ENCODE measurements at regions not wholly inside any gene's neighbourhood (a gene's known extent, or its start where the extent isn't known, plus 50 kb on each side); places are given as distances from the start of the nearest gene placed in this dataset.

DNA sequence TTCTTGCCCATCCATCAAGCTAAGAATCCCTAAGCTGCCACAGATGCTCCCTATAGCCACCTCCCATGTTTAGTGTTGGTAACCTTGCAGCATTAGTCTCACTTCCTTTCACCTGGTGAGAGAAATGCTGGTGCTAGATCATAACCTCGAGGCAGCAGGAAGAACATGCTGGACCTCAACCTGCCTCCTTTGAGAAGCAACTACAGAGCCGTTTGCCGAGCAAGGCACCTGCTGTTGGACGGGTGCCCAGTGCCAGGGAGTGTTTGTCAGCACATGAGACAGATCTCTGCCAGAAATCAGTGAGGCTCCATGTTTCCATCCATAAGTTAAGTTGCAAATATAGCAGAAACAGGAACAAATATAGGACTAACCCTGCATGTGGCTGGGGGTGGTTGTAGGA lies 955.7 kb downstream of the TUSC7 start:
- Histone ChIP-seq H3K23ac (ENCODE audit: insufficient read length) (no peak overlapping the region), H3K4me1 (replicated peaks in 1 of 4; ENCODE audit: control insufficient read depth in 3 of 4, insufficient read depth in 4 of 4, low read length in 3 of 4) (no peaks in the 10 kb centered on the region), H4K20me1 (replicated peaks in 1 of 2; ENCODE audit: control insufficient read depth in 1 of 2, insufficient read depth in 2 of 2, low read length in 2 of 2) (no peaks in the 10 kb centered on the region), H2BK20ac (ENCODE audit: low read length) (no peak overlapping the region), H2AFZ (ENCODE audit: low read length) (no peak overlapping the region), H3K79me1 (ENCODE audit: low read depth, low read length) (no peaks in the 10 kb centered on the region), H2BK120ac (replicated peaks; ENCODE audit: low read depth, low read length) (no peak overlapping the region), H3K4me2 (ENCODE audit: insufficient read depth in 1 of 2, low read depth in 2 of 2, low read length in 2 of 2) (no peak overlapping the region), H3K36me3 (ENCODE audit: control insufficient read depth in 2 of 4, insufficient read depth in 4 of 4, low read length in 3 of 4) (no peaks in the 10 kb centered on the region), H3K27ac (ENCODE audit: low read depth, low read length) (no peak overlapping the region), H3K14ac (ENCODE audit: insufficient read length) (no peak overlapping the region), H3K27me3 (replicated peaks in 1 of 4; ENCODE audit: control insufficient read depth in 3 of 4, extremely low read depth in 1 of 4, insufficient read depth in 3 of 4, low read length in 3 of 4) (no peaks in the 10 kb centered on the region), H3K4ac (replicated peaks; ENCODE audit: insufficient read length, low read depth, low read length) (no peak overlapping the region), H3K9ac (replicated peaks in 1 of 4; ENCODE audit: extremely low read depth in 1 of 4, low read depth in 3 of 4, low read length in 3 of 4) (no peak overlapping the region), H3K79me2 (ENCODE audit: control insufficient read depth in 1 of 2, insufficient read depth in 2 of 2, low read length in 2 of 2) (no peaks in the 10 kb centered on the region), H3K23me2 (ENCODE audit: low read depth, low read length) (no peaks in the 10 kb centered on the region), H2AK5ac (ENCODE audit: low read depth, low read length) (no peak overlapping the region), H3K18ac (ENCODE audit: extremely low read depth, low read length) (no peak overlapping the region), H2BK12ac (ENCODE audit: low read depth, low read length) (no peak overlapping the region), H3K9me3 (ENCODE audit: insufficient read depth in 2 of 2, low read depth in 1 of 2, low read length in 1 of 2) (no peaks in the 10 kb centered on the region), H4K5ac (ENCODE audit: insufficient read length, low read depth, low read length) (no peak overlapping the region), H2BK5ac (ENCODE audit: low read depth, low read length) (no peak overlapping the region), H2BK15ac (ENCODE audit: low read length) (no peak overlapping the region), H3K4me3 (ENCODE audit: extremely low read depth in 1 of 4, insufficient read depth in 2 of 4, low read depth in 3 of 4, low read length in 4 of 4) (no peak overlapping the region), H3K56ac (replicated peaks; ENCODE audit: insufficient read length, low read depth, low read length) (no peak overlapping the region), H4K8ac (ENCODE audit: extremely low read depth, insufficient read depth, low read length) (no peak overlapping the region), H4K91ac (replicated peaks; ENCODE audit: insufficient read length, low read length) (no peak overlapping the region)
- DNase-seq (ENCODE audit: low read depth in 1 of 2, low spot score in 2 of 2) (no peak), FAIRE-seq (no peak)
- 74% methylated on average over 4 of the region's 4 CpGs; no CpG with 5 or more reads in 1 of the 2 experiments for WGBS, 2 experiments (ENCODE audit: extremely low coverage in 1 of 2, insufficient coverage in 1 of 2, insufficient read length in 1 of 2, insufficient replicate concordance in 2 of 2, low coverage in 1 of 2, low lambda C conversion rate in 2 of 2, missing lambda C conversion rate in 1 of 2)
- CTCF ChIA-PET (ENCODE audit: partially characterized antibody) = interaction anchor here (1.0 kb wide), 1 partner anchor 16 kb away, joined by 4 read pairs; no protein-coding TSS in a partner anchor
- POLR2A ChIA-PET (ENCODE audit: partially characterized antibody) = no interaction called here
- no peak for TF ChIP-seq RNF2 (IDR thresholded peaks at IDR 0.05; ENCODE audit: borderline replicate concordance, low read depth, low read length, missing control alignments, poor library complexity, severe bottlenecking)
